ENCODE measurements at regions not wholly inside any gene's neighbourhood (a gene's known extent, or its start where the extent isn't known, plus 50 kb on each side); places are given as distances from the start of the nearest gene placed in this dataset.
"Not testable (repeated sequence)": the region's sequence is repeated elsewhere in the genome, so short reads cannot be mapped to it uniquely, and the experiment has no call there.

- no peak for DNase-seq (ENCODE audit: low read depth)
Observed at GRCh38 chr3:166993015-166993630, 387.0 kb downstream of the ZBBX start.

GRCh38 chr3:166986000-166986399 lies 394.1 kb downstream of the ZBBX start:
- DNase-seq (ENCODE audit: low read depth), result no peak

GRCh38 chr3:166975796-166976195 lies 404.3 kb downstream of the ZBBX start:
- not testable (repeated sequence) for DNase-seq (ENCODE audit: low read depth)

GRCh38 chr3:166967714-166968113 lies 412.4 kb downstream of the ZBBX start:
- not testable (repeated sequence) for DNase-seq (ENCODE audit: low read depth)

GRCh38 chr3:166962911-166963310 lies 417.2 kb downstream of the ZBBX start:
- no peak for DNase-seq (ENCODE audit: low read depth)

- no peak for DNase-seq (ENCODE audit: low read depth)
Observed at GRCh38 chr3:166957121-166957520, 423.0 kb downstream of the ZBBX start.

GRCh38 chr3:166955201-166955939 lies 424.7 kb downstream of the ZBBX start:
- no peak for DNase-seq (ENCODE audit: low read depth)

GRCh38 chr3:166934879-166935278 lies 445.2 kb downstream of the ZBBX start:
- no peak for DNase-seq (ENCODE audit: low read depth)

GRCh38 chr3:166917437-166917836 lies 462.7 kb downstream of the ZBBX start:
- no peak for DNase-seq (ENCODE audit: low read depth)

- no peak for DNase-seq (ENCODE audit: low read depth)
Observed at GRCh38 chr3:166902374-166902773, 477.7 kb downstream of the ZBBX start.

GRCh38 chr3:166900866-166901577 lies 479.1 kb downstream of the ZBBX start:
- no peak for DNase-seq (ENCODE audit: low read depth)

- DNase-seq (ENCODE audit: low read depth), result no peak
Observed at GRCh38 chr3:166897811-166898210, 482.3 kb downstream of the ZBBX start.

- no peak for DNase-seq (ENCODE audit: low read depth)
Observed at GRCh38 chr3:166889241-166889640, 490.9 kb downstream of the ZBBX start.

GRCh38 chr3:166879661-166880060 lies 500.4 kb downstream of the ZBBX start:
- no peak for DNase-seq (ENCODE audit: low read depth)

GRCh38 chr3:166877971-166878370 lies 502.1 kb downstream of the ZBBX start:
- DNase-seq (ENCODE audit: low read depth), result no peak

- no peak for DNase-seq (ENCODE audit: low read depth)
Observed at GRCh38 chr3:166864473-166865467, 515.3 kb downstream of the ZBBX start.

- DNase-seq (ENCODE audit: low read depth), result no peak
Observed at GRCh38 chr3:166860217-166860616, 519.9 kb downstream of the ZBBX start.

GRCh38 chr3:166844329-166844728 lies 535.8 kb downstream of the ZBBX start:
- DNase-seq (ENCODE audit: low read depth), result no peak

GRCh38 chr3:166842784-166843183 lies 537.3 kb downstream of the ZBBX start:
- DNase-seq (ENCODE audit: low read depth), result not testable (repeated sequence)

- no peak for DNase-seq (ENCODE audit: low read depth)
Observed at GRCh38 chr3:166837535-166837934, 542.6 kb downstream of the ZBBX start.

GRCh38 chr3:166836836-166837235 lies 543.3 kb downstream of the ZBBX start:
- no peak for DNase-seq (ENCODE audit: low read depth)

GRCh38 chr3:166829896-166830295 lies 550.2 kb downstream of the ZBBX start:
- no peak for DNase-seq (ENCODE audit: low read depth)
